Activated CD4-positive, CD25-positive, alpha-beta regulatory T cell (primary cell): ENCODE measurements at regions not wholly inside any gene's neighbourhood (a gene's known extent, or its start where the extent isn't known, plus 50 kb on each side); places are given as distances from the start of the nearest gene placed in this dataset.
"Not testable (repeated sequence)": the region's sequence is repeated elsewhere in the genome, so short reads cannot be mapped to it uniquely, and the experiment has no call there.

Experiments used
- DNase-seq, 4 experiments: peaks; one replicate each; lab custom pipeline; 2025; lab: John Stamatoyannopoulos, UW

DNA sequence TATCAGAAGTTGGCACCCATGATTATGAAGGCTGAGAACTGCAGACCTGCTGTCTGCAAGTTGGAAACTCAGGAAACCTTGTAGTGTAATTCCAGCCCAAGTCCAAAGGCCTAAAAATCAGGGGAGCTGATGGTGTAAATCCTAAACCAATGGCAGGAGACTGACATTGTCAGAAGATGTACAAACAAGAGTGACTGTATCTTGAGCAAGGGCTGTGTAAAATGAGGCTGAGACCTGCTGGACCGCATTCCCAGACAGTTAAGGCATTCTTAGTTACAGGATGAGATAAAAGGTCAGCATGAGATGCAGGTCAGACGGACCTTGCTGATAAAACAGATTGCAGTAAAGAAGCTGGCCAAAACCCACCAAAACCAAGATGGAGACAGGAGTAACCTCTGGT, 147.7 kb downstream of the COG6 start:
- DNase-seq, result no peak

DNA sequence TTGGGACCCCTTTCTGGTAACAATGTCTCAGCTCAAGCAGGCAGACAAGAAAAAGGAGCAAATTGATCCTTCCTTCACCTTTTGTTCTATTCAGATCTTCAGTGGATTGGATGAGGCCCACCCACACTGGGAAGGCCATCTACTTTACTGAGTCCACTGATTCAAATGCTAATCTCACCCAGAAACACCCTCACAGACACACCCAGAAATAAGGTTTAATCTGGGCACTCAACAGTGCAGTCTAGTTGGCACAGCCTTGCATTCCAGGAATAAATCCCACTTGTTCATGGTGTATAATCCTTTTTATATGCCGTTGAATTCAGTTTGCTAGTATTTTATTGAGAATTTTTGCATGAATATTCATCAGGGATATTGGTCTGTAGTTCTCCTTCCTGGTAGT, 148.4 kb downstream of the COG6 start:
- DNase-seq, result no peak

- DNase-seq, result no peak
These were observed 149.1 kb downstream of the COG6 start for GRCh38 chr13:39804332-39805210.

GRCh38 chr13:39809466-39809865, 154.0 kb downstream of the COG6 start:
- DNase-seq, result no peak

DNA sequence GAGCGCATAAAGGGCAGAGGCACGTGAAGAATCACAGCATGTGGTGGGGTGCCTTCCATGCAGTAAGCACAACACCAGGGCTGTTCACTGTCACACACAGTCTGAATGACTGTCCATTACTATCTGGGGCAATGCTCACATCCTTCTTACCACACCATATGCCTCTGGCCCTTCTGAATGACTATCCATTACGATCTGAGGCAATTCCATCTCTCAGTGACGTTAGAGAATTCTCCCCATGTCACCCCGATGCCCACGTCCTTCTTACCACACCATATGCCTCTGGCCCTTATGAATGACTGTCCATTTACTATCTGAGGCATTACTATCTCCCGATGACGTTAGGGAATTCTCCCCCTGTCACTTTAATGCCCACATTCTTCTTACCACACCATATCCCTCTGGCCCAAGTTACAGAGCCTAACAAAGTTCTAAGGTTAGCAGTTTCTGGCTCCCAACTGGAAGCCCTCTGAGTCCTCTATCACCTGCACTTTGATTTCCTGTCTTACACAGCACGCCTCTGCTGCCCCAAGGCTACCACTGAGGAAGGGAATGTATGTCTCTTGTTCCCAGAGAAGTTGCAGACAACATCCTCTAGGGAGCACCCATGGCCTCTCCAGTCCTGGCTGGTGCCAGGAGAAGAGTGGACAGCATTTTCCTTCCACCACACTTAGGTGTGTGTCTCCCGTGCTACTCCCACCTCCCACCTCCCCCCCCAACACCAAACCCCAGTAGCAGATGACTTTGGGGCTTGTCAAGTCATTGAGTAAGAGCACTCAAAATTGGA, 154.8 kb downstream of the COG6 start:
- DNase-seq, result no peak

GRCh38 chr13:39811051-39811450, 155.6 kb downstream of the COG6 start:
- DNase-seq, result no peak

DNA sequence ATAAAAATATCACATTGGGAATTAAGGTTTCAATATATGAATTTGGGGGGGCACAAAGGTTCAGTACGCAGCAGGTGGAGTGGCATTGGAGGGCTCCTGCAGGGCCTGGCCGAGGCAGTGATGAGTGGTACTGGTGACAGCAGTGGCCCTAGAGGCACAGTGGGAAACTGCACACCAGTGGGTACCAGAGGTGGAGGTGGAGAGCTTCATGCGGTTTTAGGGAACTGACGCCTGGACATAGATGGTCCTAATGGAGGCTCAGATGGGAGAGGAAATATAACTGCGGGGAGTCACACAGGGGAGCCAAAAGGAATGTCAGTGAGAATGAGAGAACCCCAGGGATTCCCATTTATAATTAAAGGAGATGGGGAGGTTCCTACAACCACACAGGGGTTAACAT, 156.2 kb downstream of the COG6 start:
- DNase-seq, result no peak

DNA sequence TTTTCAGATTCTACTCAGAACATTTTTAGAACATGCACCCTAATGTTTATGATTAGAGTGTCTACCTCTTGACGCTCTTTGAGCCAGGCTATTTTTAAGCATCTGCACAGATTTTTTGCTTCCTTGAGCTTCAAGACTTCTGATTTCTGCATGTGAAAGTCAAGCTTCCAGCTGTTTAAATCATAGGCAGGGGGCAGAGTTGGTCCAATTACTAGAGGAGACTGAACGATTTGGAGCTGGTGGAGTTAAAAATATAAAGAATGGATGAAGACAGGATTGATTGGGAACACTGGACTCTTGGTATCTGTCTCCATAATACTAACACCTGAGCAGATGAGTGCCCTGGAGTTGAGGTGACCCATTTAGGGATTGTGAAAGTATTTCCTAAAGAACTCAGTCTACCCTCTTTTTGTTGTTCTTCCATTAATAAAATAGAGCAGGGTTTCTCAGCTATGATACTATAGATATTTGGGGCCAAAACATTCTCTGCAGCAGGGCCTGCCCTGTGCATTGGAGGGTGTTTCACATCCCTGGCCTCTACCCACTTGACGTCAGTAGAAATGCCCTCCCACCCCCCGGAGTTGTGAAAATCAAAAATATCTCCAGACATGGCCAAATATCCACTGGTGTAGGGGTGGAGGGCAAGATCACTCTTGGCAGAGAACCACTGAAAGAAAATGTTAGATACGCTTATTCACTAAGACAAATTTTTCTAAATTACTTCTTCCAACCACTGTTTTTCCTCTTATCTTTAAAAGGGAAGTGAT, 160.1 kb downstream of the COG6 start:
- no peak for DNase-seq

DNA sequence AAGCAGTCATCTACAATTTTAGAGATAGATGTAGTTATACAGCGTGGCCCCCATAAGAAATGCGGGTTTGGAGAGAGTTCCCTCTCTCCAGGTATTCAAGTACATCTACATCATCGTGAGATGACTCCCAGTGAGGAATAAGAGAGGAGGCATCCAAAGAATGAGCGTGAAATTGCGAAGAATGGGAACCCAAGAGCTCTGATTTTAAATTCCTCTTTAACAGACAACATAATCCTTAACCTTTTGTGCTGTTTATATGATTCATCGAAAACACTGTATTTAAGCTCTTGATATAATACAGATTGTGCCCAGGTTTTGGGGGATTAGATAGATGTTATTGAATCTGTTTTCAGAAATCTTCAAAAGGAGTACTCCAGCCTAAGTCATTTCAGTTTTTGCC, 161.5 kb downstream of the COG6 start:
- DNase-seq, result no peak

DNA sequence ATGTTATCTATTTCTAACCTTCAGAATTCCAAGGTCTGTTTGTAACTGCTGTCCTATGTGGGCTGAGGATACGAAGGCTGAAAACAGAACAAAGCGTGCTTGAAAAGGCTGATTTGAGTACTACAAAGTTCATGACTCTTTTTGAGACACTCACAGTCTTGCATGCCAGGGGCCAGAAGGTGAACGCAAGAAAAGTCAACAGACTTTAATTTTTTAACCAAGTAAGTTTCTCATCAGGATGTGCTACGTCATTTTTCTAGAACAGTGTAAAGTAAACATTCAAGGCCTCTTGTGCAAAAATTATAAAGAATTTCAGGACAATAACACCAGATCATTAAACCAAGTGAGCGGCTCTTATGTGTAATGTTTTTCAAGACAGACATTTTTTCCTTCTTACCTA, 163.5 kb downstream of the COG6 start:
- no peak for DNase-seq

GRCh38 chr13:39820606-39821005, 165.1 kb downstream of the COG6 start:
- DNase-seq, result no peak

DNA sequence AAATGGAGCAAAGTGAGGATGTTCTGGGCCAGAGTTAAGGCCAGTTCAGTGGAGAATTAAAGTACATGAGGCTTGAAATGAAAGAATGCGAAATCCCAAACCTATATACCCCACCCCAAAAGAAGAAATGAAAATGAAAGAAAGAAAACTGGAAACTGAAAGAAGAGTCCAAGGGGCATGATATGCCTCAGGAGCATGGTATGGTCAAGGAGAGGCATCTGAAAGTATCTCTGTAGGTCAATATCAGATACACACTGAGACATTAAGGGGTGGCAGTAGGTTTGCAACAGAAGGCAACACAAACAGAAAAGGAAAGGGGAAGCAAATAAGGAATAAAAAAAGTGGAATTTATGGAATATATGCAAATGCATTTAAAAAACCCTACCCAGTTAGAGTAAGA, 166.5 kb downstream of the COG6 start:
- DNase-seq, result no peak

- no peak for DNase-seq
These were observed 167.0 kb downstream of the COG6 start for GRCh38 chr13:39822437-39822836.

- DNase-seq, result no peak
These were observed 167.7 kb downstream of the COG6 start for GRCh38 chr13:39823063-39823713.

DNA sequence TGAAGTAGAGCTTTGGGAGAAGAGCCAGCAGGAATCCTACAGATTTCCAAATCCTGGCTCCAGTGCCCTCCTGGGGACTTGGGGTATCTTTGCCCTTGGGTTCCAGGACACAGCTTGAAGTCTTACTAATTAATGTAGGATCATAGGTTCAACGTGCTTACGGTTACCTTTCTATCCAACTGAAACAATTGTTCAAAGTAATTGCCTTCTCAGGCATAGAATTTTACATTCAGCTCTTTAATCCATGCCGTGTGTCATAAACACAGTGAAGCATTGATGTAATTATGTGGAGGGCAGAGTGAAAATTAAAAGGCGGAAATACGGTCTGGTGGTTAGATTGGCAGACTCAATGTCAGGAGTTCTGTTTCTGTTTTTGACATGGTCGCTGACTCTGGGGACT, 170.4 kb downstream of the COG6 start:
- DNase-seq, result no peak

- no peak for DNase-seq
These were observed 179.8 kb downstream of the COG6 start for GRCh38 chr13:39835253-39835652.

- DNase-seq, result no peak
These were observed 180.6 kb downstream of the COG6 start for GRCh38 chr13:39836038-39836437.

DNA sequence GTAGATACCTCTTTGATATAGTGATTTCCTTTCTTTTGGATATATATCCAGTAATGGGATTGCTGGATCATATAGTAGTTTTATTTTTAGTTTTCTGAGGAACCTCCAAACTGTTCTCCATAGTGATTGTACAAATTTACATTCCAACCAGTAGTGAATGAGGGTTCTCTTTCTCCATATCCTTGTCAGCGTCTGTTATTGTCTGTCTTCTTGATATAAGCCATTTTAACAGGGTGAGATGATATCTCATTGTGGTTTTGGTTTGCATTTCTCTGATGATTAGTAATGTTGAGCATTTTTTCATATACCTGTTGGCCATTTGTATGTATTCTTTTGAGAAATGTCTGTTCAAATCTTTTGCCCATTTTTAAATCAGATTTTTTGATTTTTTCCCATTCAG, 182.4 kb downstream of the COG6 start:
- DNase-seq, result not testable (repeated sequence)

DNA sequence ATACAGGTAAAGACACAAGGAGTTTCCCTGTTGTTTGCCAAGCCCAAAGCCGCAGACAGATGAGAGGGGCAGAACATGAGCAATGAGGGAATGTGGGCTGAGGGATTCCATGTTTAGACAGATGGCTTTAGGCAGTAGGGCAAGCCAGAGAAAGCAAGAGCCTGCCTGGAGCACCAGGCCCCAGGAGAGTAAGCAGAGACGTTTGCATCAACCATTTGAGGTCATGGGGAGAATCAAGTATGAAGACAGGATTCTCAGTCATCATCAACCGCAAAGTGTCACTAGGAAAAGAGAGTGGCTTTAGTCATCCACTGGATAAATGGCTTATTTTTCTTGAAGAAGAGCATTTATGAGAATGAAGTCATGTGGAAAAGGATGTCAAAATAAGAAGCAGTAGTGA, 184.7 kb downstream of the COG6 start:
- DNase-seq, result no peak

DNA sequence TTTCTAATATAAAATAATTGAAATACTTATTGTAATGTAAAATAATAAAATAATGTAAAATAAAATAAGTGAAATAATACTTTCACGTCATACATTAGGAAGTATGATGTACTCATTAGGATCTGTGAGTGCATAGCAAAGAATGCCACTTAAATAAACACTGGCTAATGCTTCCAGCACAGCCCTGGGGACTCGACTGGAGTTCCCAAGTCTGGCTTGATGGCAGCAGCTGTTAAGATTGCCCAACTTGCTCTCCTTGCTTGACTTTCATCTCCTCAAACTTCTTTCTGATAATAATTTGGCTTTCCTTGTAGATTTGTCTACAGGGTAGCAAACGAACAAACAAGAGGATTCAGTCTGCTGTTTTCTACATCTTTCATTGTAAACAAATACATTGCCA, 191.9 kb downstream of the COG6 start:
- DNase-seq, result no peak

- DNase-seq, result no peak
These were observed 199.8 kb downstream of the COG6 start for GRCh38 chr13:39855236-39855635.

- no peak for DNase-seq
These were observed 201.3 kb downstream of the COG6 start for GRCh38 chr13:39856714-39857113.
